ENCODE measurements at regions not wholly inside any gene's neighbourhood (a gene's known extent, or its start where the extent isn't known, plus 50 kb on each side); places are given as distances from the start of the nearest gene placed in this dataset.
"Not testable (repeated sequence)": the region's sequence is repeated elsewhere in the genome, so short reads cannot be mapped to it uniquely, and the experiment has no call there.

- no peak for DNase-seq
- TF ChIP-seq CTCF (IDR thresholded peaks at IDR 0.05), result no peak
- Histone ChIP-seq H3K9me3 (no peaks in the 10 kb centered on the region), H3K27me3 (no peaks in the 10 kb centered on the region), H3K4me3 (no peak overlapping the region), H3K4me1 (no peaks in the 10 kb centered on the region), H3K36me3 (no peaks in the 10 kb centered on the region), H3K27ac (no peak overlapping the region)
- no peak for ATAC-seq
- intact Hi-C loops (cut with DNase I), result no loop called here
Observed at GRCh38 chr2:192952245-192952644, 757.5 kb upstream of the TMEFF2 start.

GRCh38 chr2:192948316-192948715 lies 753.6 kb upstream of the TMEFF2 start:
- no peak for TF ChIP-seq CTCF (IDR thresholded peaks at IDR 0.05)
- Histone ChIP-seq H3K4me1 (no peaks in the 10 kb centered on the region), H3K4me3 (no peak overlapping the region), H3K36me3 (no peaks in the 10 kb centered on the region), H3K27me3 (no peaks in the 10 kb centered on the region), H3K27ac (no peak overlapping the region), H3K9me3 (no peaks in the 10 kb centered on the region)
- ATAC-seq, result no peak
- DNase-seq, result no peak
- intact Hi-C loops (cut with DNase I), result no loop called here

- no peak for ATAC-seq
- no peaks in the 10 kb centered on the region for H3K4me1 ChIP-seq
- no peaks in the 10 kb centered on the region for H3K36me3 ChIP-seq
- intact Hi-C loops (cut with DNase I), result no loop called here
- DNase-seq, result no peak
- TF ChIP-seq CTCF (IDR thresholded peaks at IDR 0.05), result no peak
- no peak overlapping the region for H3K4me3 ChIP-seq
- H3K9me3 ChIP-seq, result no peaks in the 10 kb centered on the region
- no peaks in the 10 kb centered on the region for H3K27me3 ChIP-seq
- no peak overlapping the region for H3K27ac ChIP-seq
Observed at GRCh38 chr2:192947352-192947751, 752.6 kb upstream of the TMEFF2 start.

- Histone ChIP-seq H3K9me3 (no peaks in the 10 kb centered on the region), H3K27me3 (no peaks in the 10 kb centered on the region), H3K4me1 (no peaks in the 10 kb centered on the region), H3K27ac (no peak overlapping the region), H3K4me3 (no peak overlapping the region), H3K36me3 (no peaks in the 10 kb centered on the region)
- no peak for TF ChIP-seq CTCF (IDR thresholded peaks at IDR 0.05)
- ATAC-seq (no peak), DNase-seq (no peak)
- intact Hi-C loops (cut with DNase I), result no loop called here
Observed at GRCh38 chr2:192940767-192941166, 746.0 kb upstream of the TMEFF2 start.

GRCh38 chr2:192932376-192932775 lies 737.6 kb upstream of the TMEFF2 start:
- H3K4me1 ChIP-seq, result no peaks in the 10 kb centered on the region
- no peak overlapping the region for H3K27ac ChIP-seq
- no peaks in the 10 kb centered on the region for H3K27me3 ChIP-seq
- no peak for TF ChIP-seq CTCF (IDR thresholded peaks at IDR 0.05)
- H3K9me3 ChIP-seq, result peaks cover 0 to 9% of the 10 kb centered on the region in 2 donors
- intact Hi-C loops (cut with DNase I), result no loop called here
- no peak overlapping the region for H3K4me3 ChIP-seq
- ATAC-seq (no peak), DNase-seq (no peak)
- no peaks in the 10 kb centered on the region for H3K36me3 ChIP-seq

GRCh38 chr2:192921631-192922030 lies 726.9 kb upstream of the TMEFF2 start:
- H3K9me3 ChIP-seq, result peaks cover 0 to 21% of the 10 kb centered on the region in 2 donors
- H3K27ac ChIP-seq; ATAC-seq; H3K4me1 ChIP-seq; H3K4me3 ChIP-seq; H3K27me3 ChIP-seq; intact Hi-C loops (cut with DNase I); H3K36me3 ChIP-seq; DNase-seq: not testable (repeated sequence)

Measured in left lung (tissue), 4 donors.